NB4 (cell line): ENCODE measurements at regions not wholly inside any gene's neighbourhood (a gene's known extent, or its start where the extent isn't known, plus 50 kb on each side); places are given as distances from the start of the nearest gene placed in this dataset.

Source experiments
- DNase-seq: peaks from one replicate; pipeline ENCODE4 v3.0.0; 2010; ENCODE audit warnings: low read depth
- H3K4me3 ChIP-seq: one replicate; pipeline ENCODE4 v1.5.1; 2011; ENCODE audit warnings: mild to moderate bottlenecking, low read depth, low read length, moderate library complexity
- CTCF ChIP-seq: IDR thresholded peaks from one replicate; pipeline ENCODE4 v1.5.1; 2012; ENCODE audit warnings: low read depth, low read length
- MAX ChIP-seq: IDR thresholded peaks from 2 replicates; pipeline ENCODE4 v1.6.1; 2011; ENCODE audit warnings: low read depth, low read length
- MYC ChIP-seq: IDR thresholded peaks from 2 replicates; pipeline ENCODE4 v1.6.1; 2011; ENCODE audit warnings: low read depth, low read length
- POLR2A ChIP-seq: IDR thresholded peaks from 2 replicates; pipeline ENCODE4 v1.6.1; 2011; ENCODE audit warnings: mild to moderate bottlenecking; ENCODE audit not compliant: insufficient read length; ENCODE audit errors: extremely low read depth

DNA sequence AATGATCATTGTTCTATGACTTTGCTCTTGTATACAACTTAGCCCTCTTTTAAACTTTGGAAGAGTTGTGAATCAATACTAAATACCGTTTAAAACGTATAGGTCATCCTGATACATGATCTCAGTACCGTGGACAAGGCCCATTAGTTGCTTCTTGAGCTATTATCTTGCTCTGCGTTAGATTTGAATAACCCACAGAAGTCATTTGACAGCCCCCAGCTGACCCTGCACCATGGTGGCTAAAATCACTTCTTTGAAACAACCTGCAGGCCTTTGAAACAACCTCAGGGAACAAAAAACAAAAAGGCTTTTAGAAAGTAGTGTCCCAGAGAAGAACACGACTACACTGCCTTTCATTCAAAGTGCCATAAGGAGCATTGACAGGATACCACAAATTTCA is 473.0 kb upstream of the ADGRL2 start:
- no peak overlapping the region for H3K4me3 ChIP-seq
- no peak for DNase-seq
- TF ChIP-seq MYC (no peak), CTCF (no peak), MAX (no peak), POLR2A (no peak)

DNA sequence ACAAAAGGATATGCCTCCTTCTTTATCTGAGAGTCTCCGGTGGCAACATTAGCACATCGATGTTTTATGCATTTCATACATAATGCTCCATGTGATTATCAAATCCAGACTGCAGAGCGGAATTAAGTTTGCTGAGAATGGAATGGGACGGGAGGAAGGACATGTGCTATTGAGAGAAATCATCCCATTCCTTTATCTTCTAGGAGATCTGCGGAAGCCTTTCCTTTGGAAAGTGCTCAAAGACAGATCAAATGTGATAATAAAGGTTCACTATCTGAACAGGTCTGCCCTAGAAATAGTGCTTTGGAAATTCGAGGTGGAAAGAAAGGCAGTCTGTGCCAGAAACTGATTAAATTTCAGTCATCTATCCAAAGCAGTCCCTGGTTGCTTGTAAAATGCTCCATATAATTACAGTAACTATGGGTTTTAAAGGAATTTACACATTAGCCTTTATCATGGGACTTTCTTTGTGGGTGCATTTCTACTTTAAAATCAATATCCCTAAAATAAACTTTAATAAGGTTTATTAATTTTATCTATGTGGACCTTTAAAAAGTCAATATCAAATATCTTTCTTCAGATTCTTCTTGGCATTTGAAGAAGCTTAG is 473.5 kb upstream of the ADGRL2 start:
- no peak overlapping the region for H3K4me3 ChIP-seq
- DNase-seq = no peak
- no peak for TF ChIP-seq POLR2A
- TF ChIP-seq CTCF = no peak

- DNase-seq = no peak
- no peak overlapping the region for H3K4me3 ChIP-seq
- TF ChIP-seq MYC = no peak
- TF ChIP-seq POLR2A = no peak
- no peak for TF ChIP-seq MAX
- TF ChIP-seq CTCF = no peak
Observed at GRCh38 chr1:81326212-81326611, 474.5 kb upstream of the ADGRL2 start.

DNA sequence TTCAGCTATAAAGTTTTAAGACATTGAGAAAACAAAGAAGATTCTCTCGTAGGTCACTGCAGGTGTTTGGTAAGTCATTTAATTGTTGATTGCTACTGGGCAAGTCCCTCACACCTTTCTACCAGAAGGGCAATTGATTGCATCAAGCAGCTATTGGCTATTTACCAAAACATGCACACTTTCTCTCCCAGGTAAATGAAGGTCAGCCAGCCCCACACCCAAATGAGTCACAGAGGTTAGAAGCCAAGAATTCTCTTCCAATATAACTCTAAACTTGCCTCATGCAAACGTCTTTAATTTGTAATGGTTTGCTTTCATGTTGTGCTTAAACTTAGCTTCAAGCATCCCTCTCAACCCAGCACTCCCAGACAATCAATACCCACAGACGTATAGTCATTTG is 475.3 kb upstream of the ADGRL2 start:
- DNase-seq = no peak
- H3K4me3 ChIP-seq = no peak overlapping the region
- TF ChIP-seq MAX (no peak), MYC (no peak), POLR2A (no peak), CTCF (no peak)

DNA sequence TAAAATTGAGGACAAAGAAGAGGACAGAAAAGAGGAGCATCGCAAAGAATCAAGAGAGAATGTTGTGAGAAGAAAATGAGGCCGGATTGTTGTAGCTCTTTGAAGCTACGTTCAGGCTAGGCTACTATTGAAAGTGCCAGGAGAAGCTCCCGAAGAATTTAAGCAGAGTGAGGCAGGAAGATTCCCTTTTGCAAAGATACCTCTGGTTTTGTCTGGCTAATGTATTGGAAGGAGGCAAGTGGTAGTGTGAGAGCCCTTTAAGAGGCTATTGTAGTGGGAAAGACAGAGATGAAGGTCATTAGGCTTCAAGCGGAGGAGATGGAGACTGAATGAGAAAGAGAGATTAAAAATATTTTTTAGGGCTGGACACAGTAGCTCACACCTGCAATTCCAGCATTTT is 476.9 kb upstream of the ADGRL2 start:
- TF ChIP-seq MYC (no peak), MAX (no peak), CTCF (no peak), POLR2A (no peak)
- H3K4me3 ChIP-seq = no peak overlapping the region
- no peak for DNase-seq

DNA sequence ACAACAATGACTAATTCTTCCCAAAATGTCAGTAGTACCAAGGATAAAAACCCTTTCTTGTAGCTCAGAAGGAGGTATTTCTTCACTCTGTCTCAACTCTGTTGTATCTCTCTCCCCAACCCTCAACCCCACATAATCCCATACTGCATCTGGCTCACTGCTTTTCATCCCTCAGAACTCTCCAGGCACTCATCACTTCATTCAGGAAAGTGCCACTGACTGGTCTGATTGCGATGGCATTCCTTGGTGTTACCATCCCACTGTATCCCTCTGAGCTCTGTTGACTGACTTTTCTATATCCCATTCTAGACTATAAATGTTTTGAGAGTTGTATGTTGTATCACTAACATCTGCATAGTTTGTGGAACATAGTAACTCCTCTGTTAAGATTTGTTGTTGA is 483.5 kb upstream of the ADGRL2 start:
- TF ChIP-seq MYC (no peak), MAX (no peak), POLR2A (no peak), CTCF (no peak)
- H3K4me3 ChIP-seq = no peak overlapping the region
- no peak for DNase-seq
